IMR-90 (cell line): ENCODE measurements at regions not wholly inside any gene's neighbourhood (a gene's known extent, or its start where the extent isn't known, plus 50 kb on each side); places are given as distances from the start of the nearest gene placed in this dataset.

Experiments
- BHLHE40 ChIP-seq: fragments of 150-350 bp; IDR thresholded peaks from 2 replicates; pipeline ENCODE4 v1.6.1; 2016; ENCODE audit warnings: mild to moderate bottlenecking, low read depth, low read length
- CEBPB ChIP-seq: IDR thresholded peaks from 2 replicates; pipeline ENCODE4 v1.6.1; 2012; ENCODE audit warnings: low read depth, low read length, improper control_type of control experiment
- CHD1 ChIP-seq: IDR thresholded peaks from 2 replicates; pipeline ENCODE4 v1.6.1; 2012; ENCODE audit warnings: low read depth, low read length, improper control_type of control experiment
- ELK1 ChIP-seq: fragments of 150-350 bp; IDR thresholded peaks from 2 replicates; pipeline ENCODE4 v1.6.1; 2016; ENCODE audit warnings: low read depth, mild to moderate bottlenecking, low read length, moderate library complexity, borderline replicate concordance
- FOS ChIP-seq: fragments of 150-350 bp; IDR thresholded peaks from 2 replicates; pipeline ENCODE4 v1.6.1; 2016; ENCODE audit warnings: low read depth, low read length
- MXI1 ChIP-seq: IDR thresholded peaks from 2 replicates; pipeline ENCODE4 v1.6.1; 2012; ENCODE audit warnings: low read depth, mild to moderate bottlenecking, low read length, moderate library complexity, borderline replicate concordance
- POLR2A ChIP-seq: IDR thresholded peaks from 2 replicates; pipeline ENCODE4 v1.6.1; 2012; ENCODE audit warnings: mild to moderate bottlenecking, low read depth, low read length
- RAD21 ChIP-seq: IDR thresholded peaks from 2 replicates; pipeline ENCODE4 v1.6.1; 2012; ENCODE audit warnings: low read length, improper control_type of control experiment
- RCOR1 ChIP-seq: IDR thresholded peaks from 2 replicates; pipeline ENCODE4 v1.6.1; 2012; ENCODE audit warnings: mild to moderate bottlenecking, low read length, improper control_type of control experiment; ENCODE audit not compliant: insufficient replicate concordance
- RFX5 ChIP-seq: IDR thresholded peaks from 2 replicates; pipeline ENCODE4 v1.8.0; 2012; ENCODE audit warnings: low read depth, mild to moderate bottlenecking, low read length, moderate library complexity
- TF ChIP-seq, protein P1 (sequence below): conservative IDR thresholded peaks from 2 replicates; pipeline ENCODE4 v1.5.1; 2012; ENCODE audit warnings: mild to moderate bottlenecking, low read depth, low read length, improper control_type of control experiment
- TF ChIP-seq, protein P2 (sequence below): fragments of 150-350 bp; IDR thresholded peaks from 2 replicates; pipeline ENCODE4 v1.6.1; 2017; ENCODE audit warnings: mild to moderate bottlenecking, antibody characterized with exemption, low read length, low read depth

- TF ChIP-seq, protein P1, sequence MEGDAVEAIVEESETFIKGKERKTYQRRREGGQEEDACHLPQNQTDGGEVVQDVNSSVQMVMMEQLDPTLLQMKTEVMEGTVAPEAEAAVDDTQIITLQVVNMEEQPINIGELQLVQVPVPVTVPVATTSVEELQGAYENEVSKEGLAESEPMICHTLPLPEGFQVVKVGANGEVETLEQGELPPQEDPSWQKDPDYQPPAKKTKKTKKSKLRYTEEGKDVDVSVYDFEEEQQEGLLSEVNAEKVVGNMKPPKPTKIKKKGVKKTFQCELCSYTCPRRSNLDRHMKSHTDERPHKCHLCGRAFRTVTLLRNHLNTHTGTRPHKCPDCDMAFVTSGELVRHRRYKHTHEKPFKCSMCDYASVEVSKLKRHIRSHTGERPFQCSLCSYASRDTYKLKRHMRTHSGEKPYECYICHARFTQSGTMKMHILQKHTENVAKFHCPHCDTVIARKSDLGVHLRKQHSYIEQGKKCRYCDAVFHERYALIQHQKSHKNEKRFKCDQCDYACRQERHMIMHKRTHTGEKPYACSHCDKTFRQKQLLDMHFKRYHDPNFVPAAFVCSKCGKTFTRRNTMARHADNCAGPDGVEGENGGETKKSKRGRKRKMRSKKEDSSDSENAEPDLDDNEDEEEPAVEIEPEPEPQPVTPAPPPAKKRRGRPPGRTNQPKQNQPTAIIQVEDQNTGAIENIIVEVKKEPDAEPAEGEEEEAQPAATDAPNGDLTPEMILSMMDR = no peak
- TF ChIP-seq MXI1 (no peak), RAD21 (no peak), POLR2A (no peak), RCOR1 (no peak), RFX5 (no peak), CEBPB (no peak), BHLHE40 (no peak), FOS (no peak), CHD1 (no peak), ELK1 (no peak)
- TF ChIP-seq, protein P2, sequence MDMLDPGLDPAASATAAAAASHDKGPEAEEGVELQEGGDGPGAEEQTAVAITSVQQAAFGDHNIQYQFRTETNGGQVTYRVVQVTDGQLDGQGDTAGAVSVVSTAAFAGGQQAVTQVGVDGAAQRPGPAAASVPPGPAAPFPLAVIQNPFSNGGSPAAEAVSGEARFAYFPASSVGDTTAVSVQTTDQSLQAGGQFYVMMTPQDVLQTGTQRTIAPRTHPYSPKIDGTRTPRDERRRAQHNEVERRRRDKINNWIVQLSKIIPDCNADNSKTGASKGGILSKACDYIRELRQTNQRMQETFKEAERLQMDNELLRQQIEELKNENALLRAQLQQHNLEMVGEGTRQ = no peak
Observed at GRCh38 chr4:160981083-160981482, 1182.7 kb downstream of the FSTL5 start.
